HG03025 (cell line): ENCODE measurements at regions not wholly inside any gene's neighbourhood (a gene's known extent, or its start where the extent isn't known, plus 50 kb on each side); places are given as distances from the start of the nearest gene placed in this dataset.

Experiments used
- ATAC-seq: cut with Tn5 transposase; IDR thresholded peaks from one replicate; pipeline ENCODE4 v1.9.1; 2021; ENCODE audit warnings: mild to moderate bottlenecking, moderate library complexity; ENCODE audit not compliant: unreplicated experiment, low FRiP score

- no peak for ATAC-seq
Measured at GRCh38 chr19:28475525-28475924, 737.4 kb downstream of the UQCRFS1 start.

GRCh38 chr19:28472843-28473242 is 740.1 kb downstream of the UQCRFS1 start:
- no peak for ATAC-seq

- no peak for ATAC-seq
Measured at GRCh38 chr19:28471731-28472510, 741.0 kb downstream of the UQCRFS1 start.

- no peak for ATAC-seq
Measured at GRCh38 chr19:28469544-28469943, 743.4 kb downstream of the UQCRFS1 start.

GRCh38 chr19:28468701-28469459 is 744.1 kb downstream of the UQCRFS1 start:
- ATAC-seq, result no peak

- no peak for ATAC-seq
Measured at GRCh38 chr19:28466107-28467045, 746.6 kb downstream of the UQCRFS1 start.

- no peak for ATAC-seq
Measured at GRCh38 chr19:28465371-28466086, 747.4 kb downstream of the UQCRFS1 start.

- ATAC-seq, result no peak
Measured at GRCh38 chr19:28463493-28464053, 749.4 kb downstream of the UQCRFS1 start.

GRCh38 chr19:28457620-28458019 is 755.3 kb downstream of the UQCRFS1 start:
- ATAC-seq, result no peak

GRCh38 chr19:28456708-28457320 is 756.1 kb downstream of the UQCRFS1 start:
- ATAC-seq, result no peak

- ATAC-seq, result no peak
Measured at GRCh38 chr19:28456252-28456651, 756.7 kb downstream of the UQCRFS1 start.

- no peak for ATAC-seq
Measured at GRCh38 chr19:28454083-28454482, 758.9 kb downstream of the UQCRFS1 start.

- ATAC-seq, result no peak
Measured at GRCh38 chr19:28453420-28453819, 759.5 kb downstream of the UQCRFS1 start.

GRCh38 chr19:28449803-28450202 is 763.1 kb downstream of the UQCRFS1 start:
- no peak for ATAC-seq

- ATAC-seq, result no peak
Measured at GRCh38 chr19:28446511-28446910, 766.4 kb downstream of the UQCRFS1 start.

GRCh38 chr19:28445826-28446225 is 767.1 kb downstream of the UQCRFS1 start:
- ATAC-seq, result no peak

- ATAC-seq, result no peak
Measured at GRCh38 chr19:28444362-28444761, 768.6 kb downstream of the UQCRFS1 start.

GRCh38 chr19:28443361-28443760 is 769.6 kb downstream of the UQCRFS1 start:
- no peak for ATAC-seq
